Trophoblast cell (in vitro differentiated cells and primary cell): ENCODE measurements at regions not wholly inside any gene's neighbourhood (a gene's known extent, or its start where the extent isn't known, plus 50 kb on each side); places are given as distances from the start of the nearest gene placed in this dataset.

Experiments used
- DNase-seq, 2 donors: peaks; one replicate each; pipeline ENCODE4 v3.0.0-alpha.2; 2016
- H2AFZ ChIP-seq: 2 replicates; pipeline ENCODE4 v1.6.1; 2013; ENCODE audit warnings: low read length, moderate library complexity, mild to moderate bottlenecking; ENCODE audit not compliant: insufficient read depth, poor library complexity
- H2AK5ac ChIP-seq: 2 replicates; pipeline ENCODE4 v1.6.1; 2013; ENCODE audit warnings: mild to moderate bottlenecking, low read length
- H2BK120ac ChIP-seq: 2 replicates; pipeline ENCODE4 v1.6.1; 2013; ENCODE audit warnings: low read length, mild to moderate bottlenecking, moderate library complexity; ENCODE audit not compliant: insufficient read depth, poor library complexity
- H2BK12ac ChIP-seq: 2 replicates; pipeline ENCODE4 v1.6.1; 2013; ENCODE audit warnings: mild to moderate bottlenecking, low read length, moderate library complexity
- H2BK5ac ChIP-seq: 2 replicates; pipeline ENCODE4 v1.6.1; 2013; ENCODE audit warnings: low read length, low read depth, moderate library complexity, mild to moderate bottlenecking; ENCODE audit not compliant: poor library complexity
- H3K14ac ChIP-seq: 2 replicates; pipeline ENCODE4 v1.6.1; 2013; ENCODE audit warnings: mild to moderate bottlenecking, low read length
- H3K18ac ChIP-seq: 2 replicates; pipeline ENCODE4 v1.6.1; 2013; ENCODE audit warnings: mild to moderate bottlenecking, low read length
- H3K23ac ChIP-seq: 2 replicates; pipeline ENCODE4 v1.6.1; 2013; ENCODE audit warnings: low read length
- H3K27ac ChIP-seq: 2 replicates; pipeline ENCODE4 v1.5.1; 2013; ENCODE audit warnings: low read depth, mild to moderate bottlenecking, inconsistent platforms, low read length, moderate library complexity
- H3K27me3 ChIP-seq: 2 replicates; pipeline ENCODE4 v1.6.1; 2013; ENCODE audit warnings: inconsistent platforms, mild to moderate bottlenecking, low read length, moderate library complexity; ENCODE audit not compliant: insufficient read depth
- H3K36me3 ChIP-seq, 2 experiments: 1 replicate in 1 of 2; 2 replicates in 1 of 2; pipeline ENCODE4 v1.6.1; 2013; ENCODE audit warnings: low read length in 2 of 2, mild to moderate bottlenecking in 2 of 2, moderate library complexity in 1 of 2; ENCODE audit not compliant: insufficient read depth in 2 of 2, control insufficient read depth in 1 of 2
- H3K4ac ChIP-seq: 2 replicates; pipeline ENCODE4 v1.6.1; 2013; ENCODE audit warnings: low read depth, mild to moderate bottlenecking, low read length, moderate library complexity
- H3K4me1 ChIP-seq, 2 experiments: 1 replicate in 1 of 2; 2 replicates in 1 of 2; pipeline ENCODE4 v1.6.1; 2013; ENCODE audit warnings: low read length in 2 of 2, mild to moderate bottlenecking in 2 of 2, moderate library complexity in 1 of 2; ENCODE audit not compliant: insufficient read depth in 2 of 2, control insufficient read depth in 1 of 2
- H3K4me2 ChIP-seq: 2 replicates; pipeline ENCODE4 v1.6.1; 2013; ENCODE audit warnings: inconsistent platforms, mild to moderate bottlenecking, low read length, moderate library complexity
- H3K4me3 ChIP-seq: 2 replicates; pipeline ENCODE4 v1.5.1; 2013; ENCODE audit warnings: mild to moderate bottlenecking, low read depth, low read length, inconsistent platforms
- H3K79me1 ChIP-seq: one replicate; pipeline ENCODE4 v1.6.1; 2013; ENCODE audit warnings: low read length
- H3K79me2 ChIP-seq: 2 replicates; pipeline ENCODE4 v1.6.1; 2013; ENCODE audit warnings: low read length, mild to moderate bottlenecking; ENCODE audit not compliant: control insufficient read depth, insufficient read depth, poor library complexity
- H3K9ac ChIP-seq: 2 replicates; pipeline ENCODE4 v1.6.1; 2013; ENCODE audit warnings: mild to moderate bottlenecking, low read length
- H3K9me3 ChIP-seq: 2 replicates; pipeline ENCODE4 v1.6.1; 2013; ENCODE audit warnings: low read depth, mild to moderate bottlenecking, control low read depth, inconsistent platforms, low read length; ENCODE audit not compliant: insufficient read depth
- H4K12ac ChIP-seq: 2 replicates; pipeline ENCODE4 v1.6.1; 2013; ENCODE audit warnings: low read depth, mild to moderate bottlenecking, low read length, moderate library complexity
- H4K8ac ChIP-seq: 2 replicates; pipeline ENCODE4 v1.6.1; 2013; ENCODE audit warnings: low read depth, mild to moderate bottlenecking, low read length, moderate library complexity
- H4K91ac ChIP-seq: one replicate; pipeline ENCODE4 v1.6.1; 2013; ENCODE audit warnings: low read depth, mild to moderate bottlenecking, low read length, moderate library complexity
- WGBS: extraction: QIAGEN DNeasy Blood & Tissue Kit; methylation state at CpG from one replicate; pipeline ENCODE4 v1.1.7; 2013; ENCODE audit warnings: missing lambda C conversion rate; ENCODE audit not compliant: insufficient read length, insufficient coverage; ENCODE audit errors: extremely low coverage; 5-methylcytosine and 5-hydroxymethylcytosine counted together

- no peak for DNase-seq
- H3K4ac ChIP-seq: no peak overlapping the region
- H3K36me3 ChIP-seq: no peaks in the 10 kb centered on the region
- no peaks in the 10 kb centered on the region for H3K79me1 ChIP-seq
- H4K12ac ChIP-seq: no peak overlapping the region
- H3K27ac ChIP-seq: no peak overlapping the region
- H3K18ac ChIP-seq: no peak overlapping the region
- no peak overlapping the region for H3K14ac ChIP-seq
- no CpG with 5 or more reads among the region's 1 CpG for WGBS
- no peak overlapping the region for H3K4me3 ChIP-seq
- H3K27me3 ChIP-seq: no peaks in the 10 kb centered on the region
- H2BK12ac ChIP-seq: no peak overlapping the region
- H2BK120ac ChIP-seq: no peak overlapping the region
- H3K79me2 ChIP-seq: no peaks in the 10 kb centered on the region
- H2AK5ac ChIP-seq: no peak overlapping the region
- H3K23ac ChIP-seq: no peak overlapping the region
- no peak overlapping the region for H4K8ac ChIP-seq
- H3K9me3 ChIP-seq: no peaks in the 10 kb centered on the region
- no peak overlapping the region for H3K4me2 ChIP-seq
- no peaks in the 10 kb centered on the region for H3K4me1 ChIP-seq
- H2BK5ac ChIP-seq: no peak overlapping the region
- no peak overlapping the region for H2AFZ ChIP-seq
- no peak overlapping the region for H4K91ac ChIP-seq
- H3K9ac ChIP-seq: no peak overlapping the region
Observed at GRCh38 chr2:167857416-167857815, 390.0 kb downstream of the STK39 start.

- Histone ChIP-seq H3K79me1 (no peaks in the 10 kb centered on the region), H4K8ac (no peak overlapping the region), H2BK12ac (no peak overlapping the region), H2BK5ac (no peak overlapping the region), H3K4me3 (no peak overlapping the region), H4K12ac (no peak overlapping the region), H3K27ac (no peak overlapping the region), H3K4me1 (no peaks in the 10 kb centered on the region), H3K9ac (no peak overlapping the region), H4K91ac (no peak overlapping the region), H2AFZ (no peak overlapping the region), H3K27me3 (no peaks in the 10 kb centered on the region), H3K4ac (no peak overlapping the region), H3K23ac (no peak overlapping the region), H3K18ac (no peak overlapping the region), H2AK5ac (no peak overlapping the region), H3K36me3 (no peaks in the 10 kb centered on the region), H3K79me2 (no peaks in the 10 kb centered on the region), H2BK120ac (no peak overlapping the region), H3K14ac (no peak overlapping the region), H3K9me3 (no peaks in the 10 kb centered on the region), H3K4me2 (no peak overlapping the region)
- no peak for DNase-seq
Observed at GRCh38 chr2:167856190-167856589, 391.2 kb downstream of the STK39 start.

GRCh38 chr2:167855211-167855610 is 392.2 kb downstream of the STK39 start:
- Histone ChIP-seq H3K14ac (no peak overlapping the region), H3K18ac (no peak overlapping the region), H3K4me1 (no peaks in the 10 kb centered on the region), H3K23ac (no peak overlapping the region), H4K12ac (no peak overlapping the region), H2AFZ (no peak overlapping the region), H3K79me1 (no peaks in the 10 kb centered on the region), H3K4me2 (no peak overlapping the region), H2BK120ac (no peak overlapping the region), H3K79me2 (no peaks in the 10 kb centered on the region), H4K8ac (no peak overlapping the region), H3K4me3 (no peak overlapping the region), H3K4ac (no peak overlapping the region), H3K27ac (no peak overlapping the region), H3K27me3 (no peaks in the 10 kb centered on the region), H2AK5ac (no peak overlapping the region), H3K9ac (no peak overlapping the region), H2BK12ac (no peak overlapping the region), H2BK5ac (no peak overlapping the region), H3K36me3 (no peaks in the 10 kb centered on the region), H3K9me3 (no peaks in the 10 kb centered on the region), H4K91ac (no peak overlapping the region)
- WGBS: no CpG with 5 or more reads among the region's 2 CpGs
- DNase-seq: no peak

GRCh38 chr2:167853717-167854116 is 393.7 kb downstream of the STK39 start:
- no peaks in the 10 kb centered on the region for H3K79me1 ChIP-seq
- H3K27me3 ChIP-seq: no peaks in the 10 kb centered on the region
- no peak overlapping the region for H3K4ac ChIP-seq
- no peak overlapping the region for H2BK120ac ChIP-seq
- no CpG with 5 or more reads among the region's 1 CpG for WGBS
- H3K27ac ChIP-seq: no peak overlapping the region
- no peak overlapping the region for H2AFZ ChIP-seq
- DNase-seq: no peak
- H3K79me2 ChIP-seq: no peaks in the 10 kb centered on the region
- no peak overlapping the region for H2BK5ac ChIP-seq
- no peak overlapping the region for H3K14ac ChIP-seq
- no peak overlapping the region for H4K8ac ChIP-seq
- no peak overlapping the region for H2BK12ac ChIP-seq
- no peak overlapping the region for H3K4me3 ChIP-seq
- H3K4me2 ChIP-seq: no peak overlapping the region
- no peaks in the 10 kb centered on the region for H3K4me1 ChIP-seq
- no peak overlapping the region for H4K91ac ChIP-seq
- H3K9ac ChIP-seq: no peak overlapping the region
- no peaks in the 10 kb centered on the region for H3K9me3 ChIP-seq
- no peak overlapping the region for H3K18ac ChIP-seq
- H3K36me3 ChIP-seq: no peaks in the 10 kb centered on the region
- no peak overlapping the region for H4K12ac ChIP-seq
- H3K23ac ChIP-seq: no peak overlapping the region
- no peak overlapping the region for H2AK5ac ChIP-seq

- Histone ChIP-seq H2AK5ac (no peak overlapping the region), H3K4me2 (no peak overlapping the region), H2BK5ac (no peak overlapping the region), H2AFZ (no peak overlapping the region), H3K4me3 (no peak overlapping the region), H3K23ac (no peak overlapping the region), H3K9ac (no peak overlapping the region), H3K9me3 (no peaks in the 10 kb centered on the region), H3K27me3 (no peaks in the 10 kb centered on the region), H3K79me2 (no peaks in the 10 kb centered on the region), H3K27ac (no peak overlapping the region), H3K14ac (no peak overlapping the region), H3K18ac (no peak overlapping the region), H4K91ac (no peak overlapping the region), H3K36me3 (no peaks in the 10 kb centered on the region), H2BK12ac (no peak overlapping the region), H4K8ac (no peak overlapping the region), H3K4me1 (no peaks in the 10 kb centered on the region), H2BK120ac (no peak overlapping the region), H3K79me1 (no peaks in the 10 kb centered on the region), H4K12ac (no peak overlapping the region), H3K4ac (no peak overlapping the region)
- DNase-seq: no peak
- no CpG with 5 or more reads among the region's 1 CpG for WGBS
Observed at GRCh38 chr2:167851876-167852275, 395.5 kb downstream of the STK39 start.
